ENCODE measurements at regions not wholly inside any gene's neighbourhood (a gene's known extent, or its start where the extent isn't known, plus 50 kb on each side); places are given as distances from the start of the nearest gene placed in this dataset.

DNA sequence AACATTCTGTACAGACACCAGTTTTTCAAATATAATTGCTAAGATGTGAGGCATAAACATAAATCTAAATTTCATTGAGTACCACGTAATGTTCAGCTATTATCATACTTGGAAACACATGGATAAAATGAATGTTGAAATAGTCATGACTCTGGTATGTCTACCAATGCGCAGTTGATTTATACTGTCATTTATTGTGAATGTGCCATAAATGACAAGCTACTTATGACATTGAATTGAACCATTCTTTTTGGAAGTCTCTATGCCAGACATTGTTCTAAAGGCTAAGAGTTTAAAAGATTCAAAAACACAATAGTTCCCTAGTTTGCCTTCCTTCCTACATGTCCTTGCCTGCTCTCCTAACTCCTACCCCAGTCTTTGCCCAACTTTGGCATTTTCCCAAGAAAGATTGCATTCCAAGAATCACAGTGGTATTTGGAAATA is 96.6 kb upstream of the DMD start:
- no peak for TF ChIP-seq SP1 (IDR thresholded peaks at IDR 0.05; ENCODE audit: low read depth)
- TF ChIP-seq EGR1 (IDR thresholded peaks at IDR 0.05; ENCODE audit: low read depth) = no peak
- no peak for TF ChIP-seq EZH2 (IDR thresholded peaks at IDR 0.05)
- ChIA-PET POLR2A (no interaction called here), CTCF (no interaction called here), RAD21 (ENCODE audit: low non-redundant PET in 1 of 2, low total read pairs in 2 of 2, uncharacterized antibody in 2 of 2, unreplicated experiment in 2 of 2) (no interaction called here)
- H3K4me3 ChIP-seq (replicated peaks in 1 of 2; ENCODE audit: low read depth in 1 of 2, low read length in 2 of 2) = no peak overlapping the region
- no peaks in the 10 kb centered on the region for H4K20me1 ChIP-seq (ENCODE audit: insufficient read depth)
- H3K4me2 ChIP-seq (ENCODE audit: low read length) = no peak overlapping the region
- DNase-seq (ENCODE audit: low read depth, low spot score) (no peak), ATAC-seq (no peak)
- no peaks in the 10 kb centered on the region for H3K79me2 ChIP-seq (ENCODE audit: insufficient read depth, low read length)
- H3K9me2 ChIP-seq (ENCODE audit: insufficient read depth) = no peaks in the 10 kb centered on the region
- H3K9ac ChIP-seq (ENCODE audit: low read length) = no peak overlapping the region
- no peak overlapping the region for H2AFZ ChIP-seq (ENCODE audit: low read depth, low read length, poor library complexity, severe bottlenecking)
- H3K27me3 ChIP-seq (ENCODE audit: insufficient read depth, low read length) = no peaks in the 10 kb centered on the region
- no peaks in the 10 kb centered on the region for H3K36me3 ChIP-seq (ENCODE audit: control insufficient read depth in 1 of 2, insufficient read depth in 2 of 2, low read length in 2 of 2)
- BruUV-seq (replicated peaks) = no TSS peak
- no peak overlapping the region for H3K27ac ChIP-seq (ENCODE audit: low read depth, low read length)
- intact Hi-C loops (cut with micrococcal nuclease) = no loop called here
- H3K9me3 ChIP-seq (ENCODE audit: control insufficient read depth in 1 of 2, insufficient read depth in 1 of 2, low read depth in 1 of 2, low read length in 2 of 2) = no peaks in the 10 kb centered on the region
- H3K4me1 ChIP-seq (ENCODE audit: control insufficient read depth in 1 of 2, insufficient read depth in 2 of 2, low read length in 2 of 2) = no peaks in the 10 kb centered on the region

GRCh38 chrX:33298622-33299021 is 87.3 kb upstream of the DMD start:
- ChIA-PET CTCF (no interaction called here), RAD21 (ENCODE audit: low non-redundant PET in 1 of 2, low total read pairs in 2 of 2, uncharacterized antibody in 2 of 2, unreplicated experiment in 2 of 2) (no interaction called here), POLR2A (no interaction called here)
- Histone ChIP-seq H2AFZ (ENCODE audit: low read depth, low read length, poor library complexity, severe bottlenecking) (no peak overlapping the region), H4K20me1 (ENCODE audit: insufficient read depth) (no peaks in the 10 kb centered on the region), H3K27me3 (ENCODE audit: insufficient read depth, low read length) (no peaks in the 10 kb centered on the region), H3K79me2 (ENCODE audit: insufficient read depth, low read length) (no peaks in the 10 kb centered on the region), H3K36me3 (ENCODE audit: control insufficient read depth in 1 of 2, insufficient read depth in 2 of 2, low read length in 2 of 2) (no peaks in the 10 kb centered on the region), H3K4me2 (ENCODE audit: low read length) (no peak overlapping the region), H3K9me2 (ENCODE audit: insufficient read depth) (no peaks in the 10 kb centered on the region), H3K9ac (ENCODE audit: low read length) (no peak overlapping the region), H3K4me1 (ENCODE audit: control insufficient read depth in 1 of 2, insufficient read depth in 2 of 2, low read length in 2 of 2) (no peaks in the 10 kb centered on the region), H3K27ac (ENCODE audit: low read depth, low read length) (no peak overlapping the region), H3K9me3 (ENCODE audit: control insufficient read depth in 1 of 2, insufficient read depth in 1 of 2, low read depth in 1 of 2, low read length in 2 of 2) (no peaks in the 10 kb centered on the region), H3K4me3 (replicated peaks in 1 of 2; ENCODE audit: low read depth in 1 of 2, low read length in 2 of 2) (no peak overlapping the region)
- intact Hi-C loops (cut with micrococcal nuclease) = no loop called here
- ATAC-seq (no peak), DNase-seq (ENCODE audit: low read depth, low spot score) (no peak)
- BruUV-seq (replicated peaks) = no TSS peak
- no peak for TF ChIP-seq RAD21 (IDR thresholded peaks at IDR 0.05; ENCODE audit: low read depth)
- TF ChIP-seq SP1 (IDR thresholded peaks at IDR 0.05; ENCODE audit: low read depth) = no peak

DNA sequence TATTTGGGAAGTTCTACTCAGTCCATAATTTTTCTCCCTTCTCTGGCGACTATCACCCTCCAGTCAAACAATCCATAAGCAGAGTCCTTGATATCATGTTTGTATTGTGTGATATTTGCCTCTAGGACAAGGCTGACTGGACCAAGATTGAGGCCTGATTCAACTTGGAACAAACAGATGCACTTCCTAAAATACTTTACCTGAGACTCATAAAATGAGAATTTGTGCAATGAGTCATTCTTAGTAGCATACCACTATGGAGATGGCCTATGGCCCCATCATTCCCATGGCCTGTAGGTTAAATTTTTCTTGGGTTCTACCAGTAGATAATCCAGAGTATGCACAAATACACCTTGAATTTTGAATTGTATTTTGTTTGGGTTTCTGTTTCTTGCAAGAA is 74.2 kb upstream of the DMD start:
- H3K9me3 ChIP-seq (ENCODE audit: control insufficient read depth in 1 of 2, insufficient read depth in 1 of 2, low read depth in 1 of 2, low read length in 2 of 2) = no peaks in the 10 kb centered on the region
- DNase-seq (ENCODE audit: low read depth, low spot score) = no peak
- ChIA-PET RAD21 (ENCODE audit: low non-redundant PET in 1 of 2, low total read pairs in 2 of 2, uncharacterized antibody in 2 of 2, unreplicated experiment in 2 of 2) (no interaction called here), POLR2A (no interaction called here), CTCF (no interaction called here)
- no peaks in the 10 kb centered on the region for H3K36me3 ChIP-seq (ENCODE audit: control insufficient read depth in 1 of 2, insufficient read depth in 2 of 2, low read length in 2 of 2)
- intact Hi-C loops (cut with micrococcal nuclease) = no loop called here
- BruUV-seq (replicated peaks) = no TSS peak
- no peaks in the 10 kb centered on the region for H3K79me2 ChIP-seq (ENCODE audit: insufficient read depth, low read length)
- no peaks in the 10 kb centered on the region for H3K27me3 ChIP-seq (ENCODE audit: insufficient read depth, low read length)
- no peak overlapping the region for H2AFZ ChIP-seq (ENCODE audit: low read depth, low read length, poor library complexity, severe bottlenecking)
- no peaks in the 10 kb centered on the region for H4K20me1 ChIP-seq (ENCODE audit: insufficient read depth)
- H3K4me1 ChIP-seq (ENCODE audit: control insufficient read depth in 1 of 2, insufficient read depth in 2 of 2, low read length in 2 of 2) = no peaks in the 10 kb centered on the region
- H3K27ac ChIP-seq (ENCODE audit: low read depth, low read length) = no peak overlapping the region
- H3K4me3 ChIP-seq (replicated peaks in 1 of 2; ENCODE audit: low read depth in 1 of 2, low read length in 2 of 2) = no peak overlapping the region
- no peak for ATAC-seq
- no peak overlapping the region for H3K4me2 ChIP-seq (ENCODE audit: low read length)
- no peaks in the 10 kb centered on the region for H3K9me2 ChIP-seq (ENCODE audit: insufficient read depth)
- no peak overlapping the region for H3K9ac ChIP-seq (ENCODE audit: low read length)
- no peak for TF ChIP-seq FOSL1 (IDR thresholded peaks at IDR 0.05; ENCODE audit: low read depth)
- no peak for TF ChIP-seq JUND (IDR thresholded peaks at IDR 0.05)
- TF ChIP-seq ELF1 (IDR thresholded peaks at IDR 0.05; ENCODE audit: borderline replicate concordance, low read depth) = no peak
- no peak for TF ChIP-seq POLR2A (IDR thresholded peaks at IDR 0.05; ENCODE audit: borderline replicate concordance, extremely low read depth, insufficient read depth, insufficient read length)
- TF ChIP-seq REST (IDR thresholded peaks at IDR 0.05; ENCODE audit: low read depth) = no peak
- TF ChIP-seq SP1 (IDR thresholded peaks at IDR 0.05; ENCODE audit: low read depth) = no peak
- TF ChIP-seq RAD21 (IDR thresholded peaks at IDR 0.05; ENCODE audit: low read depth) = no peak
- no peak for TF ChIP-seq ZNF274 (IDR thresholded peaks at IDR 0.05; ENCODE audit: low read depth, low read length)
- TF ChIP-seq ATF3 (IDR thresholded peaks at IDR 0.05) = no peak
